DND-41 (cell line): ENCODE measurements at regions not wholly inside any gene's neighbourhood (a gene's known extent, or its start where the extent isn't known, plus 50 kb on each side); places are given as distances from the start of the nearest gene placed in this dataset.

Experiments
- EZH2 ChIP-seq: IDR thresholded peaks from 3 replicates; pipeline ENCODE4 v1.6.1; 2012; ENCODE audit warnings: borderline replicate concordance, low read depth, mild to moderate bottlenecking, moderate library complexity, low read length, inconsistent platforms; ENCODE audit not compliant: severe bottlenecking
- TF ChIP-seq, protein P1 (sequence below): IDR thresholded peaks from 2 replicates; pipeline ENCODE4 v1.5.1; 2012; ENCODE audit warnings: borderline replicate concordance, low read length, moderate library complexity, mild to moderate bottlenecking; ENCODE audit not compliant: poor library complexity, severe bottlenecking; ENCODE audit errors: extremely low read depth

DNA sequence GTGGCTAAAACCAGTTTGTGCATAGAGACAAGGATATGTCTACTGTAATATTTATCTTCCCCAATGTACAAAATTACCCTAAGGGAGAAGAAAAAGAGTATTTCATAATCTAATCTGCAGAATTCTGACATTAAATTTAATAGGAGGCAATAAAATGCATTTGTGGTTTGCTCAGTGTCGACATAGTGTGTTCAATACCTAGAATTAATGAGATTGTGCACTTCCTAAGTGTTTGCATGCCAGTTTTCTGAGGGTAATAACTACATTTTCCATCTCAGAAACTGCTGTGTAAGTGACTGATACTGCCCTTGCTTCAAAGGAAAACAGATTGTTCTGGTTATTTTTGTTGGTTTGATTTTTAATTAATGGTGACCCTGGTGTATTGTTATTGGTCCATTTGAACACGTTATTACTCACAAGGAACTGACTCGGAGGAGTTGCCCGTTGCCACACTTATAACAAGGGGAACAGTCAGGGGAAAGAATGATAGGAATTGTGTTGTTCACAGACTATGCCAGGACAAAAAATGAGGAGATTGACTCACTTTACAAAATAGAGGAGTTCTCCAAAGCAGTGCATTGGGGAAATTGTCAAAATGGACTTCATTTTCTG, 960.3 kb upstream of the TMEM132C start:
- TF ChIP-seq, protein P1, sequence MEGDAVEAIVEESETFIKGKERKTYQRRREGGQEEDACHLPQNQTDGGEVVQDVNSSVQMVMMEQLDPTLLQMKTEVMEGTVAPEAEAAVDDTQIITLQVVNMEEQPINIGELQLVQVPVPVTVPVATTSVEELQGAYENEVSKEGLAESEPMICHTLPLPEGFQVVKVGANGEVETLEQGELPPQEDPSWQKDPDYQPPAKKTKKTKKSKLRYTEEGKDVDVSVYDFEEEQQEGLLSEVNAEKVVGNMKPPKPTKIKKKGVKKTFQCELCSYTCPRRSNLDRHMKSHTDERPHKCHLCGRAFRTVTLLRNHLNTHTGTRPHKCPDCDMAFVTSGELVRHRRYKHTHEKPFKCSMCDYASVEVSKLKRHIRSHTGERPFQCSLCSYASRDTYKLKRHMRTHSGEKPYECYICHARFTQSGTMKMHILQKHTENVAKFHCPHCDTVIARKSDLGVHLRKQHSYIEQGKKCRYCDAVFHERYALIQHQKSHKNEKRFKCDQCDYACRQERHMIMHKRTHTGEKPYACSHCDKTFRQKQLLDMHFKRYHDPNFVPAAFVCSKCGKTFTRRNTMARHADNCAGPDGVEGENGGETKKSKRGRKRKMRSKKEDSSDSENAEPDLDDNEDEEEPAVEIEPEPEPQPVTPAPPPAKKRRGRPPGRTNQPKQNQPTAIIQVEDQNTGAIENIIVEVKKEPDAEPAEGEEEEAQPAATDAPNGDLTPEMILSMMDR = no peak
- TF ChIP-seq EZH2 = no peak
